ENCODE measurements at regions not wholly inside any gene's neighbourhood (a gene's known extent, or its start where the extent isn't known, plus 50 kb on each side); places are given as distances from the start of the nearest gene placed in this dataset.

GRCh38 chr3:153254361-153254760 lies 92.3 kb downstream of the RAP2B start:
- TF ChIP-seq CTCF (conservative IDR thresholded peaks at IDR 0.05; ENCODE audit: low read length) (no peak), EZH2phosphoT487 (IDR thresholded peaks at IDR 0.05; ENCODE audit: borderline replicate concordance) (no peak)
- H3K4me1 ChIP-seq (ENCODE audit: insufficient read depth, low read length, poor library complexity, severe bottlenecking) = peaks cover 24% of the 10 kb centered on the region
- H3K4me2 ChIP-seq (ENCODE audit: low read depth, low read length, poor library complexity, severe bottlenecking) = no peak overlapping the region
- no peaks in the 10 kb centered on the region for H4K20me1 ChIP-seq (ENCODE audit: insufficient read depth, low read length, poor library complexity, severe bottlenecking)
- no peaks in the 10 kb centered on the region for H3K79me2 ChIP-seq (ENCODE audit: insufficient read depth, low read length)
- H3K36me3 ChIP-seq (ENCODE audit: insufficient read depth, low read length) = no peaks in the 10 kb centered on the region
- H3K4me3 ChIP-seq (ENCODE audit: low read length, poor library complexity, severe bottlenecking) = no peak overlapping the region
- H3K9ac ChIP-seq (ENCODE audit: low read depth, low read length, poor library complexity, severe bottlenecking) = no peak overlapping the region
- no peak overlapping the region for H2AFZ ChIP-seq (ENCODE audit: low read length)
- H3K27me3 ChIP-seq (ENCODE audit: insufficient read depth, low read length, poor library complexity, severe bottlenecking) = no peaks in the 10 kb centered on the region
- no peaks in the 10 kb centered on the region for H3K9me2 ChIP-seq (replicated peaks; ENCODE audit: low read depth, low read length)
- H3K9me3 ChIP-seq (ENCODE audit: insufficient read depth, low read depth, low read length) = no peaks in the 10 kb centered on the region
- no peaks in the 10 kb centered on the region for H3F3A ChIP-seq (ENCODE audit: low read depth)

- no peaks in the 10 kb centered on the region for H3K79me2 ChIP-seq (ENCODE audit: insufficient read depth, low read length)
- H3F3A ChIP-seq (ENCODE audit: low read depth) = no peaks in the 10 kb centered on the region
- no peaks in the 10 kb centered on the region for H3K27me3 ChIP-seq (ENCODE audit: insufficient read depth, low read length, poor library complexity, severe bottlenecking)
- peaks cover 36% of the 10 kb centered on the region for H3K4me1 ChIP-seq (ENCODE audit: insufficient read depth, low read length, poor library complexity, severe bottlenecking)
- H3K9ac ChIP-seq (ENCODE audit: low read depth, low read length, poor library complexity, severe bottlenecking) = no peak overlapping the region
- H3K36me3 ChIP-seq (ENCODE audit: insufficient read depth, low read length) = no peaks in the 10 kb centered on the region
- no peaks in the 10 kb centered on the region for H3K9me2 ChIP-seq (replicated peaks; ENCODE audit: low read depth, low read length)
- TF ChIP-seq CTCF (conservative IDR thresholded peaks at IDR 0.05; ENCODE audit: low read length) (no peak), EZH2phosphoT487 (IDR thresholded peaks at IDR 0.05; ENCODE audit: borderline replicate concordance) (no peak)
- H4K20me1 ChIP-seq (ENCODE audit: insufficient read depth, low read length, poor library complexity, severe bottlenecking) = no peaks in the 10 kb centered on the region
- H3K4me3 ChIP-seq (ENCODE audit: low read length, poor library complexity, severe bottlenecking) = no peak overlapping the region
- peak overlapping the region; percentile 18 for H2AFZ ChIP-seq (ENCODE audit: low read length)
- no peaks in the 10 kb centered on the region for H3K9me3 ChIP-seq (ENCODE audit: insufficient read depth, low read depth, low read length)
- peak overlapping the region; percentile 44 for H3K4me2 ChIP-seq (ENCODE audit: low read depth, low read length, poor library complexity, severe bottlenecking)
Measured at GRCh38 chr3:153257673-153258351, 95.8 kb downstream of the RAP2B start.

- Histone ChIP-seq H3K9ac (ENCODE audit: low read depth, low read length, poor library complexity, severe bottlenecking) (peak overlapping the region; percentile 33), H3K4me2 (ENCODE audit: low read depth, low read length, poor library complexity, severe bottlenecking) (peak overlapping the region; percentile 16), H4K20me1 (ENCODE audit: insufficient read depth, low read length, poor library complexity, severe bottlenecking) (no peaks in the 10 kb centered on the region), H3K36me3 (ENCODE audit: insufficient read depth, low read length) (no peaks in the 10 kb centered on the region), H3K4me1 (ENCODE audit: insufficient read depth, low read length, poor library complexity, severe bottlenecking) (peaks cover 36% of the 10 kb centered on the region), H3F3A (ENCODE audit: low read depth) (no peaks in the 10 kb centered on the region), H3K4me3 (ENCODE audit: low read length, poor library complexity, severe bottlenecking) (no peak overlapping the region), H3K79me2 (ENCODE audit: insufficient read depth, low read length) (no peaks in the 10 kb centered on the region), H2AFZ (ENCODE audit: low read length) (peak overlapping the region; percentile 82), H3K27me3 (ENCODE audit: insufficient read depth, low read length, poor library complexity, severe bottlenecking) (no peaks in the 10 kb centered on the region), H3K9me2 (replicated peaks; ENCODE audit: low read depth, low read length) (no peaks in the 10 kb centered on the region), H3K9me3 (ENCODE audit: insufficient read depth, low read depth, low read length) (no peaks in the 10 kb centered on the region)
- TF ChIP-seq EZH2phosphoT487 (IDR thresholded peaks at IDR 0.05; ENCODE audit: borderline replicate concordance) = no peak
Measured at GRCh38 chr3:153259956-153260355, 97.9 kb downstream of the RAP2B start.

GRCh38 chr3:153260681-153261080 lies 98.7 kb downstream of the RAP2B start:
- Histone ChIP-seq H3K27me3 (ENCODE audit: insufficient read depth, low read length, poor library complexity, severe bottlenecking) (no peaks in the 10 kb centered on the region), H3K36me3 (ENCODE audit: insufficient read depth, low read length) (no peaks in the 10 kb centered on the region), H3K4me3 (ENCODE audit: low read length, poor library complexity, severe bottlenecking) (no peak overlapping the region), H2AFZ (ENCODE audit: low read length) (peak overlapping the region; percentile 82), H3F3A (ENCODE audit: low read depth) (no peaks in the 10 kb centered on the region), H3K9me2 (replicated peaks; ENCODE audit: low read depth, low read length) (no peaks in the 10 kb centered on the region), H3K9ac (ENCODE audit: low read depth, low read length, poor library complexity, severe bottlenecking) (peak overlapping the region; percentile 33), H3K4me2 (ENCODE audit: low read depth, low read length, poor library complexity, severe bottlenecking) (peak overlapping the region; percentile 16), H3K9me3 (ENCODE audit: insufficient read depth, low read depth, low read length) (no peaks in the 10 kb centered on the region), H3K4me1 (ENCODE audit: insufficient read depth, low read length, poor library complexity, severe bottlenecking) (peaks cover 36% of the 10 kb centered on the region), H4K20me1 (ENCODE audit: insufficient read depth, low read length, poor library complexity, severe bottlenecking) (no peaks in the 10 kb centered on the region), H3K79me2 (ENCODE audit: insufficient read depth, low read length) (no peaks in the 10 kb centered on the region)
- TF ChIP-seq CTCF (conservative IDR thresholded peaks at IDR 0.05; ENCODE audit: low read length) (no peak), EZH2phosphoT487 (IDR thresholded peaks at IDR 0.05; ENCODE audit: borderline replicate concordance) (no peak)
